ENCODE measurements at regions not wholly inside any gene's neighbourhood (a gene's known extent, or its start where the extent isn't known, plus 50 kb on each side); places are given as distances from the start of the nearest gene placed in this dataset.

DNA sequence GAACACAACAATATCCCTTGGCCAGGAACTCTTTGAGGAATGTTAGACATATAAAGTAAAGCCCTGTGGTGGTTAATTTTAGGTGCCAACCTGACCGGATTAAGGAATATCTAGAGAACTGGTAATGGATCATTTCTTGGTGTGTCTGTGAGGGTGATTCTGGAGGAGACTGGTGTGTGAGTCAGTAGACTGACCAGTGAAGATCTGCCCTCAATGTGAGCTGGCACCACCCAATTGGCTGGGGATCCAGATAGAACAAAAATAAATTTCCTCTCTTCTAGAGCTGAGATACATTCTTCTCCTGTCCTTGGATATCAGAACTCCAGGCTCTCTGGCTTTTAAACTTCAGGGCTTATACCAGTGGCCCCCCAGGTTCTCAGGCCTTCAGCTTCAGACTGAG is 56.2 kb upstream of the TNPO1 start:
- no peaks in the 10 kb centered on the region for H3K79me2 ChIP-seq (ENCODE audit: insufficient read depth, low read length)
- H4K20me1 ChIP-seq (ENCODE audit: insufficient read depth, low read length), result no peaks in the 10 kb centered on the region
- H3K4me3 ChIP-seq (ENCODE audit: low read depth in 1 of 2, low read length in 2 of 2), result no peak overlapping the region
- no peak for DNase-seq
- H3K9me3 ChIP-seq (ENCODE audit: insufficient read depth, low read length, severe bottlenecking), result no peaks in the 10 kb centered on the region
- H2AFZ ChIP-seq (ENCODE audit: low read depth, low read length), result no peak overlapping the region
- H3K9ac ChIP-seq (ENCODE audit: low read depth, low read length), result no peak overlapping the region
- ATAC-seq (ENCODE audit: insufficient read depth, low read depth), result no peak
- H3K27me3 ChIP-seq (ENCODE audit: insufficient read depth, low read length, poor library complexity), result peaks cover 8% of the 10 kb centered on the region
- H3K4me2 ChIP-seq (ENCODE audit: insufficient read depth, low read length), result no peak overlapping the region
- TF ChIP-seq, protein P1, sequence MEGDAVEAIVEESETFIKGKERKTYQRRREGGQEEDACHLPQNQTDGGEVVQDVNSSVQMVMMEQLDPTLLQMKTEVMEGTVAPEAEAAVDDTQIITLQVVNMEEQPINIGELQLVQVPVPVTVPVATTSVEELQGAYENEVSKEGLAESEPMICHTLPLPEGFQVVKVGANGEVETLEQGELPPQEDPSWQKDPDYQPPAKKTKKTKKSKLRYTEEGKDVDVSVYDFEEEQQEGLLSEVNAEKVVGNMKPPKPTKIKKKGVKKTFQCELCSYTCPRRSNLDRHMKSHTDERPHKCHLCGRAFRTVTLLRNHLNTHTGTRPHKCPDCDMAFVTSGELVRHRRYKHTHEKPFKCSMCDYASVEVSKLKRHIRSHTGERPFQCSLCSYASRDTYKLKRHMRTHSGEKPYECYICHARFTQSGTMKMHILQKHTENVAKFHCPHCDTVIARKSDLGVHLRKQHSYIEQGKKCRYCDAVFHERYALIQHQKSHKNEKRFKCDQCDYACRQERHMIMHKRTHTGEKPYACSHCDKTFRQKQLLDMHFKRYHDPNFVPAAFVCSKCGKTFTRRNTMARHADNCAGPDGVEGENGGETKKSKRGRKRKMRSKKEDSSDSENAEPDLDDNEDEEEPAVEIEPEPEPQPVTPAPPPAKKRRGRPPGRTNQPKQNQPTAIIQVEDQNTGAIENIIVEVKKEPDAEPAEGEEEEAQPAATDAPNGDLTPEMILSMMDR (IDR thresholded peaks at IDR 0.05; ENCODE audit: borderline replicate concordance, extremely low read depth, low read length, poor library complexity, severe bottlenecking), result no peak
- no peak for TF ChIP-seq EZH2 (IDR thresholded peaks at IDR 0.05; ENCODE audit: borderline replicate concordance, low read depth, low read length, severe bottlenecking)
- no peaks in the 10 kb centered on the region for H3K4me1 ChIP-seq (ENCODE audit: insufficient read depth, low read length)
- no peaks in the 10 kb centered on the region for H3K36me3 ChIP-seq (ENCODE audit: insufficient read depth, low read length)
- no peak overlapping the region for H3K27ac ChIP-seq (ENCODE audit: low read length)

DNA sequence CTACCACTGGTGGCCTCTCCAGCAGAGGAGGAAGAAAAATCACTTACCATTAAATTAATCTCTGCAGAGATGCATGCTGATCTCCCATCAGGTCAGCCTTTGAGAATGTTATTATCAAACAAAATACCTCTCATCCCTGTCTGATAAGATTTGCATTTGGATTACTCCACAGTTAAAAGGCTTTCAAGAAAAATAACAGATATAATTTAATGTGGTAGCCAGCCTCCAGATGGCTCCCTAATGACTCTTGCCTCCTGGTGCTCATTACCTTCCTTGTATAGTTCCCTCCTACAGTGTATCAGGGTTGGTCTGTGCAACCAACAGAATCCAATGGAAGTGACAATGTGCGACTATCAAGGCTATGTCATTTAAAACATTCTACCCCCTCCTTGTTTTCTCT is 63.6 kb upstream of the TNPO1 start:
- Histone ChIP-seq H3K4me3 (ENCODE audit: low read depth in 1 of 2, low read length in 2 of 2) (no peak overlapping the region), H3K4me2 (ENCODE audit: insufficient read depth, low read length) (no peak overlapping the region), H3K9me3 (ENCODE audit: insufficient read depth, low read length, severe bottlenecking) (no peaks in the 10 kb centered on the region), H3K79me2 (ENCODE audit: insufficient read depth, low read length) (no peaks in the 10 kb centered on the region), H3K27me3 (ENCODE audit: insufficient read depth, low read length, poor library complexity) (peaks cover 7% of the 10 kb centered on the region), H3K4me1 (ENCODE audit: insufficient read depth, low read length) (no peaks in the 10 kb centered on the region), H3K9ac (ENCODE audit: low read depth, low read length) (no peak overlapping the region), H3K36me3 (ENCODE audit: insufficient read depth, low read length) (no peaks in the 10 kb centered on the region), H2AFZ (ENCODE audit: low read depth, low read length) (no peak overlapping the region), H3K27ac (ENCODE audit: low read length) (no peak overlapping the region), H4K20me1 (ENCODE audit: insufficient read depth, low read length) (no peaks in the 10 kb centered on the region)
- no peak for TF ChIP-seq EZH2 (IDR thresholded peaks at IDR 0.05; ENCODE audit: borderline replicate concordance, low read depth, low read length, severe bottlenecking)
- TF ChIP-seq, protein P1 (IDR thresholded peaks at IDR 0.05; ENCODE audit: borderline replicate concordance, extremely low read depth, low read length, poor library complexity, severe bottlenecking), result no peak
- ATAC-seq (ENCODE audit: insufficient read depth, low read depth) (no peak), DNase-seq (no peak)

DNA sequence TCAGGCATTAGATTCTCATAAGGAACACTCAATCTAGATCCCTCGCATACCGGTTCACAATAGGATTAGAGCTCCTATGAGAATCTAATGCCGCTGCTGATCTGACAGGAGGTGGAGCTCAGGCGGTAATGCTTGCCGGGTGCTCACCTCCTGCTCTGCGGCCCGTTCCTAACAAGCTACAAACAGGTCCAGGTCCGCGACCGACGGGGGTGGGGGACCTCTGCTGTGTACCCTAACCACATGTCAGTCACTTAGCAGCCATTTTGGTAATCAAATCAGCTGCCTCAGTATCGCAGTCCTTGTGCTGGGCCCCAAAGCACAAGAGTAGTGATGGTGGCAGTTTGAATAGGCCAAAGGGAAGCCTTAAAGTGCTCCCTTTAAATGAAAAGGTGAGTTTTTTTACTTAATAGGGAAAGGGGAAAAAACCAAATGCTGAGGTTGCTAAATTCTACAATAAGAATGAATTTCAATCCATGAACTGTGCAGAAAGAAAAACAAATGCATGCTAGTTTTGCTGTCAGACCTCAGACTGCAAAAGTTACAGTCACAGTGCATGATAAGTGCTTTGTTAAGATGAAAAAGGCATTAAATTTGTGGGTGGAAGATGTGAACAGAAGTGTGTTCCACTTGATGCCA is 67.0 kb upstream of the TNPO1 start:
- Histone ChIP-seq H3K36me3 (ENCODE audit: insufficient read depth, low read length) (no peaks in the 10 kb centered on the region), H3K79me2 (ENCODE audit: insufficient read depth, low read length) (no peaks in the 10 kb centered on the region), H3K9ac (ENCODE audit: low read depth, low read length) (no peak overlapping the region), H3K27ac (ENCODE audit: low read length) (no peak overlapping the region), H3K4me1 (ENCODE audit: insufficient read depth, low read length) (no peaks in the 10 kb centered on the region), H3K9me3 (ENCODE audit: insufficient read depth, low read length, severe bottlenecking) (no peaks in the 10 kb centered on the region), H3K4me2 (ENCODE audit: insufficient read depth, low read length) (no peak overlapping the region), H4K20me1 (ENCODE audit: insufficient read depth, low read length) (no peaks in the 10 kb centered on the region), H2AFZ (ENCODE audit: low read depth, low read length) (no peak overlapping the region), H3K27me3 (ENCODE audit: insufficient read depth, low read length, poor library complexity) (peaks cover 3% of the 10 kb centered on the region), H3K4me3 (ENCODE audit: low read depth in 1 of 2, low read length in 2 of 2) (no peak overlapping the region)
- no peak for TF ChIP-seq EZH2 (IDR thresholded peaks at IDR 0.05; ENCODE audit: borderline replicate concordance, low read depth, low read length, severe bottlenecking)
- TF ChIP-seq, protein P1 (IDR thresholded peaks at IDR 0.05; ENCODE audit: borderline replicate concordance, extremely low read depth, low read length, poor library complexity, severe bottlenecking), result no peak
- ATAC-seq (ENCODE audit: insufficient read depth, low read depth) (no peak), DNase-seq (no peak)
